HepG2 (cell line): ENCODE measurements at regions not wholly inside any gene's neighbourhood (a gene's known extent, or its start where the extent isn't known, plus 50 kb on each side); places are given as distances from the start of the nearest gene placed in this dataset.

Experiments used
- AGO2 ChIP-seq: fragments of 200-400 bp; formaldehyde crosslinking; optimal IDR thresholded peaks from 2 replicates; pipeline ENCODE3; 2017; ENCODE audit warnings: mild to moderate bottlenecking, low read depth, low read length, moderate library complexity
- CERS6 ChIP-seq: sonication (generic); formaldehyde crosslinking; IDR thresholded peaks from 2 replicates; pipeline ENCODE4 v1.5.0; 2020; ENCODE audit warnings: missing genetic modification reagents
- EP300 ChIP-seq, 3 experiments: sonication (generic) in 1 of 3; formaldehyde crosslinking in 1 of 3; IDR thresholded peaks; 2 replicates each; pipeline versions ENCODE4 v1.5.1 to v1.6.1; 2011 to 2020; ENCODE audit warnings: low read depth in 2 of 3, low read length in 2 of 3, borderline replicate concordance in 1 of 3, improper control_type of control experiment in 1 of 3, mild to moderate bottlenecking in 1 of 3, missing genetic modification reagents in 1 of 3, moderate library complexity in 1 of 3
- GFI1 ChIP-seq: sonication (generic); formaldehyde crosslinking; IDR thresholded peaks from 2 replicates; pipeline ENCODE4 v1.5.0; 2020; ENCODE audit warnings: missing genetic modification reagents, mild to moderate bottlenecking, borderline replicate concordance
- GPN1 ChIP-seq: sonication (generic); formaldehyde crosslinking; IDR thresholded peaks from 2 replicates; pipeline ENCODE4 v1.5.1; 2020; ENCODE audit warnings: missing genetic modification reagents, borderline replicate concordance
- HOMEZ ChIP-seq: IDR thresholded peaks from 2 replicates; pipeline ENCODE4 v1.6.1; 2016; ENCODE audit warnings: low read depth
- KLF12 ChIP-seq: sonication (generic); formaldehyde crosslinking; IDR thresholded peaks from 2 replicates; pipeline ENCODE4 v1.4.0; 2020; ENCODE audit warnings: missing genetic modification reagents, borderline replicate concordance
- MEF2D ChIP-seq: sonication (generic); formaldehyde crosslinking; IDR thresholded peaks from 2 replicates; pipeline ENCODE4 v1.5.1; 2020; ENCODE audit warnings: mild to moderate bottlenecking, missing genetic modification reagents
- NCOA2 ChIP-seq: sonication (generic); formaldehyde crosslinking; IDR thresholded peaks from 2 replicates; pipeline ENCODE4 v1.8.0; 2022; ENCODE audit warnings: inconsistent platforms
- NFE2 ChIP-seq: sonication (generic); formaldehyde crosslinking; IDR thresholded peaks from 2 replicates; pipeline ENCODE4 v1.4.0; 2020; ENCODE audit warnings: missing genetic modification reagents
- NR1H2 ChIP-seq: sonication (generic); formaldehyde crosslinking; IDR thresholded peaks from 2 replicates; pipeline ENCODE4 v1.8.1; 2022; ENCODE audit warnings: low read depth, missing genetic modification reagents, borderline replicate concordance
- PAF1 ChIP-seq: IDR thresholded peaks from 2 replicates; pipeline ENCODE4 v1.6.1; 2016; ENCODE audit warnings: missing genetic modification reagents, missing compliant biosample characterization
- PRDM15 ChIP-seq: sonication (generic); formaldehyde crosslinking; IDR thresholded peaks from 2 replicates; pipeline ENCODE4 v1.4.0; 2020; ENCODE audit warnings: missing genetic modification reagents
- RBM22 ChIP-seq: fragments of 200-400 bp; formaldehyde crosslinking; optimal IDR thresholded peaks from 2 replicates; pipeline ENCODE3; 2017; ENCODE audit warnings: mild to moderate bottlenecking, low read length, moderate library complexity
- STAT5B ChIP-seq: sonication (generic); formaldehyde crosslinking; IDR thresholded peaks from 2 replicates; pipeline ENCODE4 v1.4.0; 2020; ENCODE audit warnings: missing genetic modification reagents
- TGIF2 ChIP-seq: IDR thresholded peaks from 2 replicates; pipeline ENCODE4 v1.6.1; 2016; ENCODE audit warnings: control low read depth, missing compliant biosample characterization
- ZBTB2 ChIP-seq: sonication (generic); formaldehyde crosslinking; IDR thresholded peaks from 2 replicates; pipeline ENCODE4 v1.8.0; 2022; ENCODE audit warnings: low read depth, missing genetic modification reagents
- ZNF180 ChIP-seq: sonication (generic); formaldehyde crosslinking; IDR thresholded peaks from 2 replicates; pipeline ENCODE4 v1.4.0; 2020; ENCODE audit warnings: low read depth, missing genetic modification reagents, borderline replicate concordance
- ZNF225 ChIP-seq: sonication (generic); formaldehyde crosslinking; IDR thresholded peaks from 2 replicates; pipeline ENCODE4 v1.4.0; 2020; ENCODE audit warnings: mild to moderate bottlenecking, missing genetic modification reagents
- ZNF629 ChIP-seq: sonication (generic); formaldehyde crosslinking; conservative IDR thresholded peaks from 2 replicates; pipeline ENCODE4 v1.5.0; 2020; ENCODE audit warnings: missing genetic modification reagents

GRCh38 chr10:25082276-25083204, 66.1 kb downstream of the THNSL1 start (continued):
- TF ChIP-seq ZNF180 (CRISPR knock-in tag) = no peak
- no peak for TF ChIP-seq KLF12 (CRISPR knock-in tag)
- TF ChIP-seq GFI1 (CRISPR knock-in tag) = 0 out of 2 replicates have a peak, but pooled peaks have one; percentile 37
- TF ChIP-seq GPN1 = no peak
- peak in 1 of 2 experiments; percentile 60; a peak in 1 of 4 replicates for TF ChIP-seq EP300 (IDR thresholded peaks at IDR 0.05; ENCODE audit: low read depth in 2 of 2, low read length in 2 of 2)
- TF ChIP-seq EP300 (CRISPR knock-in tag; IDR thresholded peaks at IDR 0.05; ENCODE audit: borderline replicate concordance) = no peak
- 0 out of 2 replicates have a peak, but pooled peaks have one; percentile 40 for TF ChIP-seq MEF2D (CRISPR knock-in tag)
- no peak for TF ChIP-seq AGO2
- TF ChIP-seq ZBTB2 (CRISPR knock-in tag) = no peak
- TF ChIP-seq ZNF629 = peak; percentile 67; the same call in 1 of the 2 replicates
- peak; percentile 36; the same call in 1 of the 2 replicates for TF ChIP-seq NCOA2 (CRISPR knock-in tag)
- TF ChIP-seq NR1H2 (CRISPR knock-in tag) = no peak
- TF ChIP-seq NFE2 (CRISPR knock-in tag) = no peak
- TF ChIP-seq PAF1 (CRISPR knock-in tag) = no peak
- TF ChIP-seq PRDM15 (CRISPR knock-in tag) = no peak
- no peak for TF ChIP-seq STAT5B (CRISPR knock-in tag)
- no peak for TF ChIP-seq TGIF2 (CRISPR knock-in tag)
- TF ChIP-seq CERS6 = no peak
- no peak for TF ChIP-seq RBM22
- no peak for TF ChIP-seq HOMEZ (CRISPR knock-in tag)
- no peak for TF ChIP-seq ZNF225
